ENCODE measurements at regions not wholly inside any gene's neighbourhood (a gene's known extent, or its start where the extent isn't known, plus 50 kb on each side); places are given as distances from the start of the nearest gene placed in this dataset.

DNA sequence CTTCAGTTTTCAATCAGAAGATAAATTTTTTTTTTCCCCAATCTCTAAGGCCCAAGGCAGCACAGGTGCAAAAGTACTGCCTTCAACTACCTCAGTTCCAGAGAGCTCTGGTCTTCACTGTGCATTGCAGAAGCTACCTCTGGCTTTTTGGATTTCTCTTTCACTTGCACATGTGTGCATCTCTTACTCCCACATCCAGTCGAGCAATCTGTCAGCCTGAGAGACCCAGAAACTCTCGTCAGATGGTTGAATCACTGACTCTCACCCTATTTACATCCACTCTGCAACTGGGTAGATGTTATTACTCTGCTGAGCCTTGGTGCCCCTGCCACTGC is 813.8 kb downstream of the NR2F2 start:
- Mint-ChIP-seq H3K36me3 (no peaks in the 10 kb centered on the region), H3K27ac (no peak overlapping the region), H3K4me3 (no peak overlapping the region), H3K4me1 (no peaks in the 10 kb centered on the region), H3K9me3 (peaks cover 9% of the 10 kb centered on the region)
- ATAC-seq: no peak
- no peak for DNase-seq (ENCODE audit: low spot score in 2 of 2)

DNA sequence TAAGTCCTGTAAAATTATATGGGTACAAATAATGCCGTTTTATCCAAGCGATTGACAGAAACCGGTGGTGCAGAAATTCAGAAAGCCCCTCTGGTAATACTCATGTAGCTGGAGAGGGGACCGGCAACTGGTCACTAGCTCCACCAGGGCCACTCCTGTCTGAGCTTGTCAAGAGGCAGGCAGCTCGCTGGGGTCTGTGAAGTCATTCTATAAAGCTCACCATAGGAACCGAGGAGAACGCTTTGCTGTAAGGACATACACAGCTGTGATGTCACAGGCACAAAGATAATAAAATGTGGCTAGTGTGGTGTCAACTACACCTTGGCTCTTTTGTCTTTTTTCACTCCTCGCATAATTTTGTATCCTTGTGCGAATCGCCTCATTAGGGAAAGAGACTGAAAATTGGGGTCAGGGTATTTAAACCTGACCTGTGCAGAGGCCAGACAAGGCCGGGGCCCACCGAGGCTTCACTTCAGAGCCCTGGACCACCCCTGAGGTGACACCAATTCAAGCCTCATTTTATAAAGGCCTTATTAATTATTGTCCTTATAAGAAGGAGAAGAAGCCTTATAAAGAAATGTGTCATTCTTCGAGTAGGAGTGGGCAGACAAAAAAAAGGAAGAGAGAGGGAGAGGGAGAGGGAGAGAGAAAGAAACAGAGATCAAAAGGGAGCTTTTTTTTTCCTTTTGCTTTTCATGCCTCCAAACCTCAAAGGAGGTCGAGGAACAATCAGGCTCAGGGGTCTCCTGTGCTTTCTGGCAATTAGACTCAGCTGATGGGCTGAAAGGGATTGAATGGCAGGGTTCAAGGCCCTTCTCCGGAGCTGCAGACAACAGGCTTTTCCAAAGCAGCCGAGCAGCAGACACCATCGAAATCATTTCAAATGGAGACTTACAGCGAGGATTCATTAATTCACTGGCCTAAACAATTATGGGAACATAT is 813.3 kb upstream of the ARRDC4 start:
- no peak overlapping the region for H3K4me3 Mint-ChIP-seq
- no peaks in the 10 kb centered on the region for H3K4me1 Mint-ChIP-seq
- no peaks in the 10 kb centered on the region for H3K36me3 Mint-ChIP-seq

DNA sequence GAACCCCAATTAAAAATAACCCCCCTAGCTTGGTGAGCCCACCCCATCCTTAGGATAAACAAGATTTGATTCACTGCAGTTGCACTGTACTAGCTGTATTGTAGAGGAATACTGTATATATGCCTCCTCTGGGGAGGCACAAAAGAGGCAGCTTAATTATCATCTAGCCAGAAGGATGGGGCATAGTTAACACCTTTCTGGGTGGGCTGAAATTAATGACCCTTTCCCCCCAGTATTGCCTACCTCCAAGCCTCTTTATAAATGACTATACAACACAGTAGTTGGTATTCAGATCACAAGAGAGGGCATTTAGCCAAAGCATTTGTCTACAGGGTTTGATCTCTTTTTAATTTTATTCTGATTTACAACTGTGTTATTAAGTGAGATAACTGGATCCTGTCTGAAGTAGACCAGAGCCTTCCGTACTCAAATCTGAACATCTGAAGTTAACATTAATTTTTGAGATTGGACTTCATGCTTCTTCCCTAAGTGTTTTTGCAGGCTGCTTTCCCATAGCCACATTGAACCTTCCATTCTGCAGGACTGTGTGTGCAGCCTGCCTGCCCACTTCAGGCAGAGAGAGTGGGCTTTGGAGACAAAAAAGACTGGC is 807.0 kb upstream of the ARRDC4 start:
- no peak overlapping the region for H3K27ac Mint-ChIP-seq
- peaks cover 9% of the 10 kb centered on the region for H3K9me3 Mint-ChIP-seq
- no peak overlapping the region for H3K4me3 Mint-ChIP-seq
- no peak for DNase-seq (ENCODE audit: low spot score in 2 of 2)
- no peak for ATAC-seq
- H3K36me3 Mint-ChIP-seq: no peaks in the 10 kb centered on the region
- H3K4me1 Mint-ChIP-seq: no peaks in the 10 kb centered on the region

More for the DNA sequence above, 813.3 kb upstream of the ARRDC4 start:
- no peak for ATAC-seq
- no peak overlapping the region for H3K27ac Mint-ChIP-seq
- H3K9me3 Mint-ChIP-seq: peaks cover 13% of the 10 kb centered on the region
- no peak for DNase-seq (ENCODE audit: low spot score in 2 of 2)

DNA sequence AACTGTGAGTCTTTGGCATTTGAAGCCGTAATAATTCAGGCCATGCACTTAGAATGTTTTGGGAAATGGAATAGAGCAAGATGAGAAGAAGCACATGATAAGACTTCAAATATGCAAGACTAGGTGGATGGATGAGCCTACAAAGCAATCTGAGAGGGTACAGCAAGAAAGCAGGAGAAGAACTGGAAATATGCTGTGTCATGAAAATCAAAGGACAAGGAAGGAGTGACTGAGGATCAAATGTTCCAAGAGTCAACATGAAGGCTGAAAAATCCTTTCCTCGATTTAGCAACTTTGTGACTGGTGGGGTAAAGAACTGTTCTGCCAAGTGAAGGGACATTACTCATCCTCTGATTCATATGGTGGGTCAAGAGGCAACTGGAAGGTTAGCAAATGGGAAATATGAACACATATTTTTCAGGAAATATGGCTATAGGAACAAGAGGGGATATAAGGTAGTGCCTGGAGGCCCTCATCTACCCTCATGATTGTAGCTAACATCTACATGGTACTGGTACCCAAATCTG is 803.7 kb upstream of the ARRDC4 start:
- Mint-ChIP-seq H3K4me1 (no peaks in the 10 kb centered on the region), H3K9me3 (peaks cover 7% of the 10 kb centered on the region), H3K4me3 (no peak overlapping the region), H3K27ac (no peak overlapping the region), H3K36me3 (no peaks in the 10 kb centered on the region)
- ATAC-seq (no peak), DNase-seq (ENCODE audit: low spot score in 2 of 2) (no peak)

DNA sequence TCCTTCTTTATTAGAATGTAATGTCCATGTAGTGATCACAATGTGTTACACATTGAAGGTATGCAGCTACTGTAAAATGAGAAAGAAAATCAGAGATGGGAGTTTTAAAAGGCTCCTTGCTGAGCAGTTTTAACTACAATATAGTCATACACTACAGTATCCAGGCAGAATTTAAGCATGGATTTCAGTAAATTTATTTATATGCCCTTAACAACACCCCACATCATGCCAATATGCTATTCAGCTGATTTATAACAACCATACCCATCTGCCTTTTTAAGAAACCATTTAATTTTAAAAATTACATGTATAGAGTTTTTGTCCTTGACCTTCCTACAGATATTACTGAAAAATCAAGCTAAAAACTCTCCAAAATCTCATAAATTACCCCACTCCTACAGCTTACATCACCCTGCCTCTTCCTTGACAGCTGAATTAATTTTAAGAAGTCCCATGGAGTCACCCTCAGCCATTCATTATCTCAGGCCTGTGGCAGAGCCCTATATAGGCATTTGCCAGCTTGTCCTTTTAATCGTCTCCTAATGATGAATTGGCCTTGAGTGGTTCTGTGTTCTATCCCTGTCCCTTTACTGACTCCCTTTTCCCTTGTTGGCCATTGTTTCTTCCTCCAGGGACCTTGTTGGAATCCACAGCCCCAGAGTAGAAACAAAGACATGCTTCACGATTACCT is 797.6 kb upstream of the ARRDC4 start:
- Mint-ChIP-seq H3K27ac (no peak overlapping the region), H3K4me1 (no peaks in the 10 kb centered on the region), H3K36me3 (no peaks in the 10 kb centered on the region), H3K9me3 (peaks cover 16% of the 10 kb centered on the region), H3K4me3 (no peak overlapping the region)
- DNase-seq (ENCODE audit: low spot score in 2 of 2): no peak
- no peak for ATAC-seq

DNA sequence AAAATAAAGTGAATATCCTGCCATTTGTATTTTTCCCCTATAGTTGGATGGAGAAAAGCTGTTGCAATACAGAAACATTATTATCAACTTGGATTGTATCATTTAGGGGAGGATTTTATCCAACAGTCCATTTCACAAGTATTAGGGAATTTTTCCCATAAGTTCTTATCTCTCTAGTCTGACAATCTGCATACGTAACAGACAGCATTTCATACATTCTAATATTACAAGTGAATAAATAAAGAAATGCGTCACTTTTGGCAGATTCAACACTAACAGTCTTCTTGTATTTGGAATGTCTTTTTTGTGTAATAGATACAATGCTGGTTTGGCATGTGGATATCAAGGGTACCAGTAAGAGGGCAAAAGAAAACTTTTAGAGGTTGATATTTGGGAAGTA is 795.3 kb upstream of the ARRDC4 start:
- ATAC-seq (no peak), DNase-seq (ENCODE audit: low spot score in 2 of 2) (no peak)
- H3K27ac Mint-ChIP-seq: no peak overlapping the region
- H3K4me3 Mint-ChIP-seq: no peak overlapping the region
- H3K4me1 Mint-ChIP-seq: no peaks in the 10 kb centered on the region
- no peaks in the 10 kb centered on the region for H3K36me3 Mint-ChIP-seq
- peaks cover 11% of the 10 kb centered on the region for H3K9me3 Mint-ChIP-seq

DNA sequence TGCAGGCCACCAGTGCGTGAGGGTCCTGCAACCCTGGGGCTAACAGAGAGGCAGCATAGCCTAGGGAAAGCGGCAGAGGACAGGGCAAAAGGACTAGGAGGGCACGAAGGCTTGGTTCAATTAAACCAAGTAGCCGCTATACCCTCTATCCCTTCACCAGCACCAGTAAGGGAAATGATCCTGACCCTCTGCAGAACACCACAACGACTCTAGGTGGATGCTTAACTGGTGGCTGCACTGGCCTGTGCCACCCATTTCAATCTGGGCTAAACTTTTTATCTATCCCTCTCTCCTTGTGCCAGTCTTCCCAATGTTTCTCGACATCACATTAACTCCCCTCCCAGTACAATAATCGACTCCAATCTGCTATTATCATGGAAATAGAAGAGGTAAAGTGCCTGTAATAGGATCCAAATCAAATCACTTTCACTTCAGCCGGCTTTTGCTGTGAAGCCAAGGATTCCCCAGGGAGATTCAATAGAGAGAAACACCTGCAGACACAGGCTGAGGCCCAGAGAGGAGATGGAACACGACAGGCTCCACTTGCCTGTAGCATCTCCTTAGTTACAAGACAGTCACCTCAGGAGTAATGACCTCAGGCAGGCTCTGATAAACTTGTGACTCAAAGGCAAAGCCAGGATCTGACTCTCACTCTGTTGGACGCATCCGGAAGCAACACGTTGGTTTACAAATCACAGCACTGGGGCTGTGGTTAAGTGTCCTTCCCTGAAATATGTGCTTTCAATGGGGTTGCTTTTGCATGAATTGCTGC is 791.6 kb upstream of the ARRDC4 start:
- peaks cover 4% of the 10 kb centered on the region for H3K9me3 Mint-ChIP-seq
- H3K4me3 Mint-ChIP-seq: no peak overlapping the region
- no peaks in the 10 kb centered on the region for H3K36me3 Mint-ChIP-seq
- no peak for ATAC-seq
- no peak overlapping the region for H3K27ac Mint-ChIP-seq
- no peak for DNase-seq (ENCODE audit: low spot score in 2 of 2)
- H3K4me1 Mint-ChIP-seq: no peaks in the 10 kb centered on the region

DNA sequence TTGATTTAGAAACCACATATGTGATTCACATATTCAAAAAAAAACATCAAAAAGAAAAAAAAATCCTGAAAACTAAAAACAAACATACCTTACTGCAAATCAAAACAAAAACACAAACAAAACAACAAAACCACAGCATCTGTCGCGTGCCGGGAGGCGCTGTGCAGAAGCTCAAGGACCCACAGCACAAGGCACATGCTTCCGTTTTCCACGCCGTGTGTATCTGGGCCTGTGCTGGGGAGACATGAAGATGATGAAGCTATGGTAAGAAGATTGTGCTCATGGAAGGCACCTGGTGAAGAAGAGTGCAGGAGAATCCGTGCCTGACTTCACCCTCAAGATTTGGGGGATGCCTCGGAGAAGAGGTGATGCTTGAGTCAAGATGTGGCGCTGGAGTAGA is 788.9 kb upstream of the ARRDC4 start:
- Mint-ChIP-seq H3K27ac (no peak overlapping the region), H3K9me3 (peaks cover 3% of the 10 kb centered on the region), H3K4me3 (no peak overlapping the region), H3K4me1 (no peaks in the 10 kb centered on the region), H3K36me3 (no peaks in the 10 kb centered on the region)
- ATAC-seq (no peak), DNase-seq (ENCODE audit: low spot score in 2 of 2) (no peak)

DNA sequence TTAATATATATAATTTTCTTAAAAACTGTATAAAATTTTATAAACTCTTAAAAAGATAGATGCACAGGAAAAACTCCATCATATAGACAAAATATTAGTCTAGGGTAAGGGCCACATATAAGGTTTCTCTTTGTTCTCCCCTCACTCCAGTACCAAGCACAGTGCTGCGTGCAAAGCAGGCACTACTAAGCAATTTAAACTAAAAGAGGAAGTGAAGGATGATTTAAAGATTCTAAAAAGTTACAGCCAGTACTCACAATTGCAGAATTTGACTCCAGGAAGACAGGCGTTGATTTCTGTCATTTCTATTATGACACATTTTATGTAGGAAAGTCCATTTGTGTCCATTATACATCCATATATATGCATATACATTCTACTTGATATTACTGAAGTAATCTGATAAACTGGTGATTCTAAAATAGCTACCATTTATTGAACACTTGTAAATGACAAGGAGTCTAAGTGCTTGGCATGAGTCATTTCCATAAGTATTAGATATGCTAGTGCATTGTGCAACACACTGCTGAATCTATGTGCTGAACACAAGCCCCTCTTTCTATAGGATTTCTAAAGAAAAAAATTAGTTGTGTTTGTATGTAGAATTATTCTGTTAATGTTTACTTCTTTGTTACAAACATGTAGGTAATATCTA is 785.5 kb upstream of the ARRDC4 start:
- Mint-ChIP-seq H3K4me3 (no peak overlapping the region), H3K4me1 (no peaks in the 10 kb centered on the region), H3K36me3 (no peaks in the 10 kb centered on the region), H3K9me3 (peaks cover 6% of the 10 kb centered on the region), H3K27ac (no peak overlapping the region)
- no peak for DNase-seq (ENCODE audit: low spot score in 2 of 2)
- ATAC-seq: no peak

DNA sequence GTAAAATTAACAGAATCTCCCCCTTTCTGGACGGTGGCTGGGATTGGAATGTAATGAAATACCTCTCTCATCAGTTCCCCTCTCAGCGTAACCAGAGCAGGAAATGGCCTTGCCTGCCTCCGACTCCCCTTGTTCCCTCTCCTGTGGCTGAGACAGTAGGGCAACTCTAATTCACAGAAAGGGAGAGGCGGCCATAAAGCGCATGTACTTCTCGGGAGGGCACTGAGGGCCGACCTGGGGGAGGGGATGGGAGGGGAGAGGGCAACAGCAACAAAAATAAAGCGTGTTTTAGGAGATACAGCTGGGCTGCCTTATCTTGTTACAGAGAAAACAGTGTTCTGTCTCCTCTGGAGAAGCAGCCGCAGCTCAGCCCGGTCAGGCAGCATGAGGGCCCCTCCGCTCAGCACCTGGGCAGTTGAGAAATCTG is 783.3 kb upstream of the ARRDC4 start:
- H3K4me3 Mint-ChIP-seq: no peak overlapping the region
- DNase-seq (ENCODE audit: low spot score in 2 of 2) (no peak), ATAC-seq (no peak)
- H3K36me3 Mint-ChIP-seq: no peaks in the 10 kb centered on the region
- H3K9me3 Mint-ChIP-seq: peaks cover 6% of the 10 kb centered on the region
- no peaks in the 10 kb centered on the region for H3K4me1 Mint-ChIP-seq
- no peak overlapping the region for H3K27ac Mint-ChIP-seq

DNA sequence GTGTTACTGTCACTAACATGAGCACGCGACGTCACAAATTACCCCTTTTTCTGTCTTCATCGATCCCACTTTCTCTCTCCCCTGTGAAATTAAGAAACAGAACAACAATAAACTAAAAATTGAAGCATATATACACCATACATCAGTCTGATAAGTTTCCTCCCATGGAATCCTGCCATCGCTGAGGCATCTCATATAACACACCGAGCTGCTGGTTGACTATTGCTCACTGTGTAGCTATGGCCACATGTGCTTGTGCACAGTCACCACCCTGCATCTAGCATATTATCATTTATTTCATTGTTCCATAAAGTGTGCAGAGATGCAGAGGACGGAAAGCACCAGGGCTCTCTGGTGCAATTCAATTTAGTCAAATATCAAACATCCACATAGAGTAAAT is 777.9 kb upstream of the ARRDC4 start:
- Mint-ChIP-seq H3K27ac (no peak overlapping the region), H3K4me1 (no peaks in the 10 kb centered on the region), H3K9me3 (peaks cover 8% of the 10 kb centered on the region), H3K36me3 (no peaks in the 10 kb centered on the region), H3K4me3 (no peak overlapping the region)
- no peak for ATAC-seq
- DNase-seq (ENCODE audit: low spot score in 2 of 2): no peak

DNA sequence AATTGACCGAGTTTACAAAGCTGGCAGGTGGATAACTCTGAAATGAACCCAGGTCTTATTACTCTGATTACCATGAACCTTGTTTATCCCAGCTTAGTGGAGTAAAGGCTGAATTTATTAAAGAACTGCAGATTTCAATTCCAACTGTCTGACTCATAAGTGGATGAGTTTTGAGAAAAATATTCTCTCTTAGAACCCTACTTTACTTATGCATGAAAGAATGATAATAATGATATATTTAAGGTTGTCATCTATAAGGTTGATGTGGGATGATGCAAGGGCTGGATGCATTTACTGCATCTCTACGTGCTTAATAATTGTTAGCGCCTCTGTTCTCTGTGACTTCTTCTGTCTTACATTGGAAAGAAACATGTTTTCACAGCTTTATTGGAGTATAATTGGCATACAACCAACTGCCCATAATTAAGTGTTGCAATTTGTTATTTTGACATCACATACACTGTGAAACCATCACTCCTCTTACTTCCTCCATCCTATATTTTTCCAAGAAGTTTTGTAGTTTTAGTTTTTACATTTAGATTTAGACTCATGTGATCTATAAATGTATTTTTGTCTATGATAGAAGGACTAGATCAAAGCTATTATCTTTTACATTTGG is 771.2 kb upstream of the ARRDC4 start:
- Mint-ChIP-seq H3K4me3 (no peak overlapping the region), H3K9me3 (peaks cover 10% of the 10 kb centered on the region), H3K4me1 (no peaks in the 10 kb centered on the region), H3K36me3 (no peaks in the 10 kb centered on the region), H3K27ac (no peak overlapping the region)
- no peak for DNase-seq (ENCODE audit: low spot score in 2 of 2)
- ATAC-seq: no peak

DNA sequence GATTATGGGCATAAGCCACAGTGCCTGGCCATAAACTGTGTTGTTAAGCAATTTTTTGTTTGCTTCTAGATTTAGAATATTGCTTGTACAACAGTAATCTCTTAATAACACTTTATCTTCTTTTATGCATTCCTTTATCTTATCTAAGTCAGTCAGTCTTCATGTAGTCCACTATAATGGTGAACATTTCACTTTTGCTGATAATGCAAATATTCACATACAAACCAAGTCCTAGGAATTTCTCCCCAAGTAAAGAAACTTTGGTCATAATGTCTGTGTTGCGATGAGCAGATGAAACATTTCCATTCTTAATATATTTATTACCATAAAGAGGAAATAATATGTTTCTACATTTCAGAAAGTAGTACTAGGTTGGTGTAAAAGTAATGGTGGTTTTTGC is 765.8 kb upstream of the ARRDC4 start:
- Mint-ChIP-seq H3K9me3 (peaks cover 10% of the 10 kb centered on the region), H3K36me3 (no peaks in the 10 kb centered on the region), H3K4me3 (no peak overlapping the region), H3K4me1 (no peaks in the 10 kb centered on the region), H3K27ac (no peak overlapping the region)
- no peak for ATAC-seq
- DNase-seq (ENCODE audit: low spot score in 2 of 2): no peak

All from stimulated activated effector memory CD8-positive, alpha-beta T cell treated with anti-CD3 and anti-CD28 coated beads, Interleukin-12 subunit alpha, Interleukin-12 subunit beta, amount 100 ng/mL, for 72 hours (primary cell).